DMS153 treated with DMSO at 0.1 percent for 48 hours (cell line): ENCODE measurements at regions not wholly inside any gene's neighbourhood (a gene's known extent, or its start where the extent isn't known, plus 50 kb on each side); places are given as distances from the start of the nearest gene placed in this dataset.

Source experiments
- DNase-seq: peaks from one replicate; lab custom pipeline; 2025; ENCODE audit not compliant: unreplicated experiment; lab: John Stamatoyannopoulos, UW

GRCh38 chr3:99240700-99241099, 339.2 kb upstream of the DCBLD2 start:
- no peak for DNase-seq

DNA sequence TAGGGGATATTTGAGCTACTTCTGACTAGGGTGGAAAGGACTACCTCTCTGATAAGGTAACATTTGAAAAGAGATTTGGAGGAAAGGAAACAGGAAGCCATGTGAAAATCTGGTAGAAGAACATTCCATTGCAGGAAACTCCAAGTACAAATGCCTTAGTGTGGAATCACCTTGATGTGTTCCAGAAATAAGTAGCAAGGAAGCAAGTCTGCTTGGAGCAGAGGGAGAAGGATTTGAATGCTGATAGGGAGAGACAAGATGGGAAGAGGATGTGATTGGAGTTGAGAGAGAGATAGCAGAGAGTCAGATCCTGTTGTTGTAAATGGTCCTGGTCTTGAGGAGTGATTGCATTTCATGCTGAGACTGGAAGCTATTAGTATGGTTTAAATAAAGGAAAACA, 335.1 kb upstream of the DCBLD2 start:
- DNase-seq: no peak

- DNase-seq: no peak
These were observed 331.2 kb upstream of the DCBLD2 start for GRCh38 chr3:99232696-99233095.

DNA sequence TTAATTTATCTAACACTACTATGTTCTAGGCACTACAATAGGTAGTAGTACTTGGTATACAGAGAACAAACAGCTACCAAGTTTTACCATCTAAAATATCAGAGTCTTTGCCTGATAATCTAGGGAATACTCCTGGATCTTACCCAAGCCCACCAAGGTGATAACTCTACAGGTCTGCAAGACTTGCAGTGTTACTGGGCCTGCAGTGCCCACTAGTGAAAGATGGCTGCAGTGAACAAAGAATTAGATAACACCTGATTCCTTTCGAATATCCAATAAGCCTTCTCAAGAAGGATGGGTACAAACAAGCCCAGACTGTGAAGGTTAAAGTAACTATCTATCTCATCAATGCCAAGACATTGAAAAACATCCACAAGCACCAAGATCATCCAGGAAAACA, 317.0 kb upstream of the DCBLD2 start:
- DNase-seq: no peak

GRCh38 chr3:99212969-99213368, 311.5 kb upstream of the DCBLD2 start:
- no peak for DNase-seq

DNA sequence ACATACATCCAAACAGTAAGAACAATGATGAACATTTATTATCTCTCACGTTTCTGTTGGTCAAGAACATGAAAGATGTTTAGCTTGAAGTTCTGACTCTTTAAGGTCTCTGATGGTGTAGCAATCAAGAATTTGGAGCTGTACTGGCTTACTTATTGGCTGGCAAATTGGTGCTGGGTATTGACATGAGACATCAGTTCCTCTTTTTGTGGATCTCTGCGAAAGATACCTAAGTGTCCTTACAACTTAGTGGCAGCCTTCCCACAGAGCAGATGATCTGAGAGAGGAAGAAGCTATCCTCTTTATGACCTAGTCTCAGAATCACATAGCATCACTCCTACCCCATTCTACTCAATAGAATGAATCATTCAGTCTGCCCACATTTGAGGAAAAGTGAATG, 309.8 kb upstream of the DCBLD2 start:
- no peak for DNase-seq

- no peak for DNase-seq
These were observed 297.5 kb upstream of the DCBLD2 start for GRCh38 chr3:99199021-99199420.

DNA sequence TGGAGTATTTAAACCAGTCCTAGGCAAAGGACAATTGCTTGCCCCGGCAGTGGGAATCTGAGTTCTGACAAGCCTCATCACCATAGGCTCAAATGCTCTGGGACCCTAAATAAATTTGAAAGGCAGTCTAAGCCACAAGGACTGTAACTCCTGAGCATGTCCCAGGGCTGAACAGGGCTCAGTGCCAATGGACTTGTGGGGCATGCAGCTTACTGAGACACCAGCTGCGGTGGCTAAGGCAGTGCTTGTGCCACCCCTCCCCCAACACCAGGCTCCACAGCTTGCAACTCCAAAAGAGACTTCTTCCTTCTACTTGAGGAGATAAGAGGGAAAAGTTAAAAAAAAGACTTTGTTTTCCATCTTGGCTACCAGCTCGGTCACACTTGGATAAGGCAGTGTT, 289.7 kb upstream of the DCBLD2 start:
- DNase-seq: no peak

DNA sequence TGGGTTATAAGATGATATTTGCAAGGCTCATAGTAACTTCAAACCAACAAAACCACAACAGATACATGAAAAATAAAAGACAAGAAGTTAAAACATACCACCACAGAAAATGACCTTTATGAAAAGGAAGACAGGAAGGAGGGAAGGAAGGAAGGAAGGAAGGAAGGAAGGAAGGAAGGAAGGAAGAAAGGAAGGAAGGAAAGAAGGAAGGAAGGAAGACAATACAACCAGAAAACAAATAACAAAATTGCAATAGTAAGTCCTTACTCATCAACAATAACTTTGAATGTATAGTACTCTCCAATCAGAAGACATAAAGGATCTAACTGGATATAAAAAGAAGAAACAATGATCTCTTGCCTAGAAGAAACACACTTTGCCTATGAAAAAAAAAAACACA, 287.4 kb upstream of the DCBLD2 start:
- no peak for DNase-seq

- no peak for DNase-seq
These were observed 284.5 kb upstream of the DCBLD2 start for GRCh38 chr3:99186016-99186415.

DNA sequence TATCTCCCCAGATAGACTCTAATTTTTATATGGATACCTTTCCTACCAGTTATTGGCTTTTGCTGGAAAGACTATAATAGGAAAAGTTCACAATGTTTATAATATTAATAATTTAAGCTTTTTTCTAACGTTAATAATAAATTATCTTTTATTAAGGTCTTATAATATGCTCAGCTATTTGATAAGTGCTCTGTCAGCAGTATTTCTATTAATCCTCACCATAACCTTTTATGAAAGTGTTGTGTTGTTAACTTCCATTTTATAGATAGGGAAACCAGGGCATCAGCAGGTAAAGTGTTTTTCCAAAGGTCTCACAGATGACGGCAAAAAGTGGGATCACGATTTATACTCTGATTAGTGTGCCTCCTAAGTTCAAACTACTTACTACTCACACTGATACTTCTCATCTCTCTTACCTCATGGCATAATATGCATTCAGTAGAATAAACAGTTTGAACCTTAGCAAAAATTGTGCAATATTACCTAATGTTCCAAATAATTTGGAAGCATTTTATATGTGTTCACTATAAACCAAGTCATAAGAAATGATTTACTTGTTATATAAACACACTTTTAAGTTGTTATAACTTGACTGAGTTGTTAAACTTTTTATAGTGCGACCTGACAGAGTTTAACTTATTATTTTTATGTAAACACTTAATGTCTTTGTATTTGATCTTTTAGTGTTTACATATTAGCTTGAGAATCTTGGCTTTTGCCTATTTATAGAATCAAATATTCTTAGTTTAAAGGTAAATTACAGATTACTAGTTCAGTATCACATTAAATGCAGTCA, 274.9 kb upstream of the DCBLD2 start:
- DNase-seq: no peak

- DNase-seq: no peak
These were observed 273.8 kb upstream of the DCBLD2 start for GRCh38 chr3:99175276-99175812.

DNA sequence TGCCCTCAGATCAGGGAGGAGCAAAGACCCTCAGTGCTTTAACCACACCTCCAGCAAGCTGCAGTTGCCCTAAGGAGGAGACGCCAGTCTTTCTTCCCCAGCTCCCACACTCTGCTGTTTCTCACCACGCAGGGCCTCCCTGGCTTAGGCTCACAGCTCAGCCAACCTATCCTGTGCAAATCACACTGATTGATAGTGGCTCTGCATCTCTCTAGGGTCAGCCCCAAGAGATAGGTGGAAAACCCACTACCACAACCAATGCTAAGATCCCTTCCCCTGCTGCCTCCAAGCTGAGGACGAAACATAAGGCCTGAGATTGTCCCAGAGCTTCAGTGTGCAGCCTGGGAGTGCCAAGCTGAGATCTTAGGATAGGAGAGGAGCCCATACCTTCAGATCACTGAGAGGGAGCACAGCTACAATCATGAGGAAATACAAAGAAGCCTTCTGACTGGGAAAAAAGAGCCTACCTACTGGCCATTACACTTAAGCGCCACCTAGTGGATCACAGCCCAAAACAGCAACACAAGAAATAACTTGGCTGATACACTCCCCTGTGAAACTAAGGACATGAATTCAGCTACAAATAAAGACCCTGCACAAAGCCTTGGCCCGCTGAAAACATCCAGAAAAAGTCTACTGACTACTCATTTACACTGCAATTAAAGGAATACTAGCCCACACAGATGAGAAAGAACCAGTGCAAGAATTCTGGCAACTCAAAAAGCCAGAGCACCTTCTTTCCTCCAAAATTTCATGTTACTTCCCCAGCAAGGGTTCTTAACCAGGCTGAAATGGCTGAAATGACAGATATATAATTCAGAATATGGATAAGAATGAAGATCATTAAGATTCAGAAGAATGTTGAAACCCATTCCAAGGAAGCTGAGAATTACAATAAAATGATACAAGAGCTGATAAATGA, 271.5 kb upstream of the DCBLD2 start:
- DNase-seq: peak; percentile 2

DNA sequence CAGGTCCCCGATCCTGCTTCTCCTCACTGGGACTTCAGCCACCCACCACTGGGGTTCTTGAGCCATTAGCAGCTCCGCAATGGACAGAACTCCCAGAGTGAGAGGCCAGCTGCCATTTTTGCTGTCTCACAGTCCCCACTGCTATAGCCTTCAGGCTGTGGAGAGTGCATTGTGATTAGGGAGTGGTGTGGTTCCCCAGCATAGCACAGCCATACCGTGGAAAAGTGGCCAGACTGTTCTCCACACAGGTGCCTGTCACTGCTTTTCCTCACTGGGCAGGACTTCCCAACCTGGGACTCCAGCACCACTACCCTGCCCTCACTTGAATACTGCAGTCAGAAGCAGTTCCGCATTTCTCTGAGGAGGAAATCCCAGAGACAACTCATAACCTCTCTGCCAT, 270.3 kb upstream of the DCBLD2 start:
- DNase-seq: no peak

GRCh38 chr3:99170867-99171517, 269.5 kb upstream of the DCBLD2 start:
- DNase-seq: no peak

DNA sequence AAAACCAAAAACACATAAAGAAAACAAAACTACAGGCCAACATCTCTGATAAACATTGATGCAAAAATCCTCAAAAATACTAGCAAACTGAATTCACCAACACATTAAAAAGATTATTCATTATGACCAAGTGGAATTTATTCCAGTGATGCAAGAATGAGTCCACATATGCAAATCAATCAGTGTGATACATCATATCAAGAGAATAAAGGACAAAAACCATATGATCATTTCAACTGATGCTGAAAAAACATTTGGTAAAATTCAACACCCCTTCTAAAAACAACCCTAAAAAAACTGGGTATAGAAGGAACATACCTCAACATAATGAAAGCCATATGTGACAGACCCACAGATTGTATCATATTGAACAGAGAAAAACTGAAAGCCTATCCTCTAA, 265.6 kb upstream of the DCBLD2 start:
- no peak for DNase-seq

- DNase-seq: no peak
These were observed 261.8 kb upstream of the DCBLD2 start for GRCh38 chr3:99163314-99163713.

DNA sequence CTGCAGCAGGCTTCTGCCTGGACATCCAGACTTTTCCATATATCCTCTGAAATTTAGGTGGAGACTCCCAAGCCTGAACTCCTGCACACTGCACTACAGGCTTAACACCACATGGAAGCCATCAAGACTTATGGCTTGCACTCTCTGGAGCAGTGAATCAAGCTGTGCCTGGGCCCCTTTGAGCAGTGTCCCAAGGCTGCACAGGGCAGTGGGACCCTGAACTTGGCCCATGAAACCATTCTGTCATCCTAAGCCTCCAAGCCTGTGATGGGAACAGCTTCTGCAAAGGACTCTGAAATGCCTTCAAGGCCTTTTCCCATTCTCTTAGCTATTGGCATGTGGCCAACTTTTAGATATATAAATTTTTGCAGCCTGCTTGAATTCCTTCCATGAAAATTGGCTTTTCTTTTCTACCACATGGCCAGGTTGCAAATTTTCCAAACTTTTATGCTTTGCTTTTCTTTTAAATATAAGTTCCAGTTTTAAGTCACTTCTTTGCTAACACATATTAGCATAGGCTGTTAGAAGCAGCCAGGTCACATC, 257.8 kb upstream of the DCBLD2 start:
- DNase-seq: no peak

GRCh38 chr3:99145031-99145430, 243.5 kb upstream of the DCBLD2 start:
- DNase-seq: no peak

GRCh38 chr3:99143493-99143892, 242.0 kb upstream of the DCBLD2 start:
- no peak for DNase-seq

DNA sequence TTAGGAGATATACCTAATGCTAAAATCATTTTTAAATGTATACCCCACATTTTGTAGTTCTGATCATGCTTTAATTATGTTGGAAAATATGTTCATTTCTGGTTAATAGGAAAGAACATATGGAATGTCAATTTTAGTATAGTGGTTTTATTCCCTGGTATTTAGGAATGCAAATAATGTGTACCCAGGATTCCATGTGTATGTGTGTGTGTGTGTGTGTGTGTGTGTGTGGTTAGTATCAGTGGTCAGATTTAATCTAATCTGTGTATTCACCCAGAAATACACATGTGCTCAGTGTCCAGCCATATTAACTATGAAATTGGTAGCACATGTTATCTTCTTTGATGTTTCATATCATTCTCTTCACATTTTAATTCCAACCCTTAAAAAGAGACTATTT, 233.5 kb upstream of the DCBLD2 start:
- DNase-seq: no peak
